Memory B cell (primary cell): ENCODE measurements at regions not wholly inside any gene's neighbourhood (a gene's known extent, or its start where the extent isn't known, plus 50 kb on each side); places are given as distances from the start of the nearest gene placed in this dataset.

Experiments used
- ATAC-seq: fragments of 150-1000 bp; cut with Tn5 transposase; 2 replicates; pipeline ENCODE4 v1.10.0; 2021; ENCODE audit warnings: low read depth, mild to moderate bottlenecking, moderate library complexity
- DNase-seq, 2 donors: peaks; one replicate each; pipeline ENCODE4 v3.0.0; 2022; ENCODE audit warnings: low spot score in 2 of 2
- H3K27ac Mint-ChIP-seq: one replicate; pipeline ENCODE4 v1.8.0; 2022; ENCODE audit warnings: mild to moderate bottlenecking, moderate library complexity, mixed read lengths
- H3K27me3 Mint-ChIP-seq: one replicate; pipeline ENCODE4 v1.8.0; 2022; ENCODE audit warnings: mixed read lengths
- H3K36me3 Mint-ChIP-seq: one replicate; pipeline ENCODE4 v1.8.0; 2022; ENCODE audit warnings: mild to moderate bottlenecking, mixed read lengths
- H3K4me1 Mint-ChIP-seq: one replicate; pipeline ENCODE4 v1.8.0; 2022; ENCODE audit warnings: mixed read lengths
- H3K4me3 Mint-ChIP-seq: one replicate; pipeline ENCODE4 v1.8.0; 2022; ENCODE audit warnings: mild to moderate bottlenecking, moderate library complexity, mixed read lengths
- H3K9me3 Mint-ChIP-seq: one replicate; pipeline ENCODE4 v1.8.0; 2022; ENCODE audit warnings: mixed read lengths

GRCh38 chr5:125928663-125929062 lies 494.5 kb upstream of the GRAMD2B start:
- no peaks in the 10 kb centered on the region for H3K4me1 Mint-ChIP-seq
- H3K27me3 Mint-ChIP-seq = peaks cover 5% of the 10 kb centered on the region
- H3K27ac Mint-ChIP-seq = no peak overlapping the region
- DNase-seq = no peak
- H3K4me3 Mint-ChIP-seq = no peak overlapping the region
- no peak for ATAC-seq
- H3K9me3 Mint-ChIP-seq = peaks cover 7% of the 10 kb centered on the region
- peaks cover 2% of the 10 kb centered on the region for H3K36me3 Mint-ChIP-seq

- Mint-ChIP-seq H3K4me1 (no peaks in the 10 kb centered on the region), H3K27me3 (peaks cover 1% of the 10 kb centered on the region), H3K36me3 (no peaks in the 10 kb centered on the region), H3K4me3 (no peak overlapping the region), H3K27ac (no peak overlapping the region), H3K9me3 (peaks cover 3% of the 10 kb centered on the region)
- ATAC-seq (no peak), DNase-seq (no peak)
Measured at GRCh38 chr5:125950012-125950615, 473.1 kb upstream of the GRAMD2B start.

- no peak overlapping the region for H3K27ac Mint-ChIP-seq
- H3K9me3 Mint-ChIP-seq = no peaks in the 10 kb centered on the region
- no peaks in the 10 kb centered on the region for H3K4me1 Mint-ChIP-seq
- peaks cover 4% of the 10 kb centered on the region for H3K27me3 Mint-ChIP-seq
- ATAC-seq (no peak), DNase-seq (no peak)
- H3K4me3 Mint-ChIP-seq = no peak overlapping the region
- H3K36me3 Mint-ChIP-seq = no peaks in the 10 kb centered on the region
Measured at GRCh38 chr5:125961150-125961549, 462.1 kb upstream of the GRAMD2B start.

- H3K36me3 Mint-ChIP-seq = no peaks in the 10 kb centered on the region
- peaks cover 4% of the 10 kb centered on the region for H3K27me3 Mint-ChIP-seq
- no peak for ATAC-seq
- DNase-seq = no peak
- no peak overlapping the region for H3K27ac Mint-ChIP-seq
- H3K4me1 Mint-ChIP-seq = no peaks in the 10 kb centered on the region
- H3K9me3 Mint-ChIP-seq = no peaks in the 10 kb centered on the region
- no peak overlapping the region for H3K4me3 Mint-ChIP-seq
Measured at GRCh38 chr5:125965577-125965976, 457.6 kb upstream of the GRAMD2B start.

GRCh38 chr5:125967576-125967975 lies 455.6 kb upstream of the GRAMD2B start:
- Mint-ChIP-seq H3K36me3 (no peaks in the 10 kb centered on the region), H3K9me3 (no peaks in the 10 kb centered on the region), H3K27ac (no peak overlapping the region), H3K27me3 (peaks cover 2% of the 10 kb centered on the region), H3K4me1 (no peaks in the 10 kb centered on the region), H3K4me3 (no peak overlapping the region)
- DNase-seq (no peak), ATAC-seq (no peak)

GRCh38 chr5:125969011-125969813 lies 454.0 kb upstream of the GRAMD2B start:
- no peaks in the 10 kb centered on the region for H3K36me3 Mint-ChIP-seq
- H3K27me3 Mint-ChIP-seq = peaks cover 5% of the 10 kb centered on the region
- no peak for ATAC-seq
- no peak overlapping the region for H3K4me3 Mint-ChIP-seq
- H3K9me3 Mint-ChIP-seq = no peaks in the 10 kb centered on the region
- DNase-seq = no peak
- no peak overlapping the region for H3K27ac Mint-ChIP-seq
- H3K4me1 Mint-ChIP-seq = no peaks in the 10 kb centered on the region

GRCh38 chr5:125969814-125970171 lies 453.4 kb upstream of the GRAMD2B start:
- H3K36me3 Mint-ChIP-seq = no peaks in the 10 kb centered on the region
- no peaks in the 10 kb centered on the region for H3K4me1 Mint-ChIP-seq
- no peak for ATAC-seq
- no peaks in the 10 kb centered on the region for H3K9me3 Mint-ChIP-seq
- H3K4me3 Mint-ChIP-seq = no peak overlapping the region
- peaks cover 6% of the 10 kb centered on the region for H3K27me3 Mint-ChIP-seq
- no peak overlapping the region for H3K27ac Mint-ChIP-seq
- no peak for DNase-seq

GRCh38 chr5:125970631-125971307 lies 452.4 kb upstream of the GRAMD2B start:
- Mint-ChIP-seq H3K9me3 (no peaks in the 10 kb centered on the region), H3K27me3 (peaks cover 6% of the 10 kb centered on the region), H3K4me3 (no peak overlapping the region), H3K4me1 (no peaks in the 10 kb centered on the region), H3K36me3 (no peaks in the 10 kb centered on the region), H3K27ac (no peak overlapping the region)
- ATAC-seq (no peak), DNase-seq (no peak)

- DNase-seq (no peak), ATAC-seq (no peak)
- Mint-ChIP-seq H3K9me3 (no peaks in the 10 kb centered on the region), H3K4me3 (no peak overlapping the region), H3K27ac (no peak overlapping the region), H3K27me3 (peaks cover 6% of the 10 kb centered on the region), H3K4me1 (no peaks in the 10 kb centered on the region), H3K36me3 (no peaks in the 10 kb centered on the region)
Measured at GRCh38 chr5:125972706-125973105, 450.5 kb upstream of the GRAMD2B start.

GRCh38 chr5:125974679-125975078 lies 448.5 kb upstream of the GRAMD2B start:
- ATAC-seq = no peak
- Mint-ChIP-seq H3K36me3 (no peaks in the 10 kb centered on the region), H3K27me3 (peaks cover 6% of the 10 kb centered on the region), H3K4me3 (no peak overlapping the region), H3K9me3 (no peaks in the 10 kb centered on the region), H3K4me1 (no peaks in the 10 kb centered on the region), H3K27ac (no peak overlapping the region)
- DNase-seq = no peak

GRCh38 chr5:125976421-125977000 lies 446.7 kb upstream of the GRAMD2B start:
- peaks cover 4% of the 10 kb centered on the region for H3K27me3 Mint-ChIP-seq
- no peak for DNase-seq
- H3K9me3 Mint-ChIP-seq = no peaks in the 10 kb centered on the region
- no peaks in the 10 kb centered on the region for H3K36me3 Mint-ChIP-seq
- H3K27ac Mint-ChIP-seq = no peak overlapping the region
- no peak for ATAC-seq
- H3K4me3 Mint-ChIP-seq = no peak overlapping the region
- no peaks in the 10 kb centered on the region for H3K4me1 Mint-ChIP-seq

- H3K4me3 Mint-ChIP-seq = no peak overlapping the region
- H3K9me3 Mint-ChIP-seq = no peaks in the 10 kb centered on the region
- no peak overlapping the region for H3K27ac Mint-ChIP-seq
- H3K36me3 Mint-ChIP-seq = no peaks in the 10 kb centered on the region
- DNase-seq = no peak
- no peaks in the 10 kb centered on the region for H3K4me1 Mint-ChIP-seq
- no peak for ATAC-seq
- H3K27me3 Mint-ChIP-seq = peaks cover 1% of the 10 kb centered on the region
Measured at GRCh38 chr5:125978015-125978414, 445.2 kb upstream of the GRAMD2B start.

GRCh38 chr5:125979636-125980035 lies 443.6 kb upstream of the GRAMD2B start:
- Mint-ChIP-seq H3K27me3 (no peaks in the 10 kb centered on the region), H3K27ac (no peak overlapping the region), H3K36me3 (no peaks in the 10 kb centered on the region), H3K4me1 (no peaks in the 10 kb centered on the region), H3K4me3 (no peak overlapping the region), H3K9me3 (no peaks in the 10 kb centered on the region)
- no peak for DNase-seq
- ATAC-seq = no peak

- H3K9me3 Mint-ChIP-seq = no peaks in the 10 kb centered on the region
- no peaks in the 10 kb centered on the region for H3K36me3 Mint-ChIP-seq
- no peak overlapping the region for H3K4me3 Mint-ChIP-seq
- no peak for ATAC-seq
- no peaks in the 10 kb centered on the region for H3K4me1 Mint-ChIP-seq
- H3K27ac Mint-ChIP-seq = no peak overlapping the region
- no peak for DNase-seq
- H3K27me3 Mint-ChIP-seq = no peaks in the 10 kb centered on the region
Measured at GRCh38 chr5:125981016-125981415, 442.2 kb upstream of the GRAMD2B start.
